Stomach (tissue), 8 donors: ENCODE measurements at regions not wholly inside any gene's neighbourhood (a gene's known extent, or its start where the extent isn't known, plus 50 kb on each side); places are given as distances from the start of the nearest gene placed in this dataset.

Experiments used
- DNase-seq, 2 donors: peaks; one replicate each; pipeline versions ENCODE4 v3.0.0 to v3.0.0-alpha.2; 2013 to 2019
- H3K27ac ChIP-seq, 5 donors: fragments of 200-600 bp in 4 of 5; sonication (generic) in 4 of 5; one replicate each; pipeline ENCODE4 v1.5.1; 2013 to 2019; ENCODE audit warnings: mild to moderate bottlenecking in 1 of 5, moderate library complexity in 1 of 5
- H3K27me3 ChIP-seq, 3 donors: fragments of 200-600 bp; sonication (generic); one replicate each; pipeline ENCODE4 v1.5.1; 2017 to 2019; ENCODE audit warnings: mixed run types in 1 of 3
- H3K36me3 ChIP-seq, 4 donors: fragments of 200-600 bp; sonication (generic); 1 replicate in 3 of 4; 2 replicates in 1 of 4; pipeline ENCODE4 v1.5.1; 2016 to 2019
- H3K4me1 ChIP-seq, 4 donors: fragments of 200-600 bp; sonication (generic); one replicate each; pipeline ENCODE4 v1.5.1; 2016 to 2019
- H3K4me3 ChIP-seq, 4 donors: fragments of 200-600 bp; sonication (generic) in 3 of 4; one replicate each; pipeline ENCODE4 v1.5.1; 2016 to 2019; ENCODE audit warnings: mild to moderate bottlenecking in 1 of 4
- H3K9me3 ChIP-seq, 4 donors: fragments of 200-600 bp; sonication (generic); one replicate each; pipeline ENCODE4 v1.5.1; 2016 to 2019
- EP300 ChIP-seq: sonication (generic); formaldehyde crosslinking; IDR thresholded peaks from one replicate; pipeline ENCODE4 v1.6.1; 2017; ENCODE audit warnings: antibody characterized with exemption
- POLR2A ChIP-seq, 4 donors: fragments of 450-650 bp; IDR thresholded peaks; one replicate each; pipeline ENCODE4 v1.6.1; 2016; ENCODE audit warnings: antibody characterized with exemption in 4 of 4, control low read depth in 2 of 4, mild to moderate bottlenecking in 1 of 4, moderate library complexity in 1 of 4
- POLR2AphosphoS5 ChIP-seq, 3 donors: sonication (generic); formaldehyde crosslinking; IDR thresholded peaks; one replicate each; pipeline ENCODE4 v1.6.1; 2016; ENCODE audit warnings: antibody characterized with exemption in 3 of 3
- WGBS, 5 donors: extraction: QIAGEN DNeasy Blood & Tissue Kit in 3 of 5; methylation state at CpG; one replicate each; pipeline versions ENCODE4 v1.1.5 to v1.1.7; 2013 to 2018; 5-methylcytosine and 5-hydroxymethylcytosine counted together
- intact Hi-C: fragments of 100-400 bp; cut with DNase I; formaldehyde crosslinking; loops from one replicate; pipeline ENCODE4 v1.15.1; 2023; ENCODE audit warnings: low total_unique reads
- TF ChIP-seq, protein P1 (sequence below), 7 experiments: fragments of 450-650 bp in 4 of 7; fragments of 200-600 bp in 3 of 7; sonication (generic) in 3 of 7; IDR thresholded peaks; one replicate each; pipeline ENCODE4 v1.5.1; 2016 to 2019; ENCODE audit warnings: antibody characterized with exemption in 7 of 7, control low read depth in 2 of 7, mild to moderate bottlenecking in 1 of 7
- donor health status: healthy with polysubstance abuse.
- donor health status: Bipolar disorder and iron deficiency.
- donor health status: healthy.

DNA sequence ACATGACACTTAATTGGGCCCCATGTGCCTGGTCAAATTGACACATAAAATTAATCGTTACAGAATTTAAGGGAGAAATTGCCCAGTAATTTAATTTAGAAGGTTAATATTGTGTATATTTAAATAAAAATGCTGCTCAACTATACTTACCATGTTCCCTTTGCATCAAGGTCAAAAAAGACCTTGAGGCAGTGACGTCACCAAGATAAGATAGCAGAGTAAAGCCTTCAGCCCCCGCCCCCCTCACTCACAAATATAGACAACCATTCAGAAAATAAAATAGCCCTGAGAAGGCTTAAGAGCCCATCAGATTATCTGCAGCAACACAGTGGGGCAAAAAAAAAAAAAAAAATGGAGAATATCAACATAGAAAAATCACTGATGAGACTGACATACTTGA, 785.7 kb downstream of the CCDC85A start:
- Histone ChIP-seq H3K36me3 (no peaks in the 10 kb centered on the region), H3K4me3 (no peak overlapping the region), H3K4me1 (no peaks in the 10 kb centered on the region), H3K27me3 (no peaks in the 10 kb centered on the region), H3K27ac (no peak overlapping the region), H3K9me3 (peaks cover 0 to 9% (median 0%) of the 10 kb centered on the region in 4 donors)
- intact Hi-C loops = no loop called here
- no peak for TF ChIP-seq POLR2AphosphoS5 (IDR thresholded peaks at IDR 0.05)
- TF ChIP-seq, protein P1, sequence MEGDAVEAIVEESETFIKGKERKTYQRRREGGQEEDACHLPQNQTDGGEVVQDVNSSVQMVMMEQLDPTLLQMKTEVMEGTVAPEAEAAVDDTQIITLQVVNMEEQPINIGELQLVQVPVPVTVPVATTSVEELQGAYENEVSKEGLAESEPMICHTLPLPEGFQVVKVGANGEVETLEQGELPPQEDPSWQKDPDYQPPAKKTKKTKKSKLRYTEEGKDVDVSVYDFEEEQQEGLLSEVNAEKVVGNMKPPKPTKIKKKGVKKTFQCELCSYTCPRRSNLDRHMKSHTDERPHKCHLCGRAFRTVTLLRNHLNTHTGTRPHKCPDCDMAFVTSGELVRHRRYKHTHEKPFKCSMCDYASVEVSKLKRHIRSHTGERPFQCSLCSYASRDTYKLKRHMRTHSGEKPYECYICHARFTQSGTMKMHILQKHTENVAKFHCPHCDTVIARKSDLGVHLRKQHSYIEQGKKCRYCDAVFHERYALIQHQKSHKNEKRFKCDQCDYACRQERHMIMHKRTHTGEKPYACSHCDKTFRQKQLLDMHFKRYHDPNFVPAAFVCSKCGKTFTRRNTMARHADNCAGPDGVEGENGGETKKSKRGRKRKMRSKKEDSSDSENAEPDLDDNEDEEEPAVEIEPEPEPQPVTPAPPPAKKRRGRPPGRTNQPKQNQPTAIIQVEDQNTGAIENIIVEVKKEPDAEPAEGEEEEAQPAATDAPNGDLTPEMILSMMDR (IDR thresholded peaks at IDR 0.05) = no peak
- TF ChIP-seq EP300 = no peak
- TF ChIP-seq POLR2A (IDR thresholded peaks at IDR 0.05) = no peak
- no peak for DNase-seq
- 64 to 78% (median 76%) methylated on average over 3 of the region's 3 CpGs for WGBS, 5 donors

DNA sequence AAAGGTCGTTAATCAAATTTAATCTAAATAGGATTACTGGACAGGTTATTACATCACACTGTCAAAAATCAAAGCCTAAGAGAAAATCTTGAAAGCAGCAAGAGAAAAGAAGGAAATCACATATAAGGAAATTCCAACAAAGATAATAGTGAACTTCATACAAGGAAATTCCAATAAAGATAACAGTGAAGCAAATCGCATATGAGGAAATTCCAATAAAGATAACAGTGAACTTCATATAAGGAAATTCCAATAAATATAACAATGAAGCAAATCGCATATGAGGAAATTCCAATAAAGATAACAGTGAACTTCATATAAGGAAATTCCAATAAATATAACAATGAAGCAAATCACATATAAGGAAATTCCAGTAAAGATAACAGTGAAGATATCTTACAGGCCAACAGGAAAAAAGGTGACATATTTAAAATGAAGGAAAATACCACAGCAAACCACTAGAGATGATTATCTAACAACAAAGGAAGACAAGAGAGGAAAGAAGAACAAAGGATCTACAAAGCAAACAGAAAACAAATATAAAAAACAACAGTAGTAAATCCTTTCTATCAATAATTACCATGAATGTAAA, 787.7 kb downstream of the CCDC85A start:
- no peak overlapping the region for H3K4me3 ChIP-seq
- no peaks in the 10 kb centered on the region for H3K36me3 ChIP-seq
- WGBS, 5 donors = 30 to 50% (median 39%) methylated on average over 3 of the region's 3 CpGs
- no peak for DNase-seq
- H3K9me3 ChIP-seq = peaks cover 0 to 9% (median 0%) of the 10 kb centered on the region in 4 donors
- H3K27me3 ChIP-seq = no peaks in the 10 kb centered on the region
- no peak overlapping the region for H3K27ac ChIP-seq
- TF ChIP-seq EP300 (no peak), POLR2AphosphoS5 (IDR thresholded peaks at IDR 0.05) (no peak), POLR2A (IDR thresholded peaks at IDR 0.05) (no peak)
- TF ChIP-seq, protein P1 (IDR thresholded peaks at IDR 0.05) = no peak
- H3K4me1 ChIP-seq = no peaks in the 10 kb centered on the region
- intact Hi-C loops = no loop called here

DNA sequence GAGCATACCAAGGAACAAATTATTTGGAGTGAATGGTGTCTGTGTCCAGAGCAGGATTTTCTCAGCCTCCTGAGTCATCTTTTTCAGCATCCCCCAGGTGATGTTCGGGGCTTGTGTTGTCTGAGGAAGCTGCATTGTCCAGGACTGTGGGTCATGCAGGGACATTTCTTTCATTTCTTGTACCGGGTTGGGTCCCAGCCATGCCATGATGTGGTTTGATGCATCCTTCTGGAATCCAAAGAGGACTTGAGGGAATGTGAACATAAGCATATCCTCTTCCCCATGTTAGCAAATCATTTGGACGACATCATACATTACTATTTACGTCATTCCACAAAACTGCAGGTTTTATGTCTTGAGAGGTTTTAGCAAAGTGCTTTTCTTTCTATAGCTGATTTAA, 797.8 kb downstream of the CCDC85A start:
- WGBS, 5 donors = 85 to 89% (median 87%) methylated on average over 4 of the region's 4 CpGs
- peaks cover 0 to 52% (median 23%) of the 10 kb centered on the region in 4 donors for H3K9me3 ChIP-seq
- no peaks in the 10 kb centered on the region for H3K36me3 ChIP-seq
- H3K4me1 ChIP-seq = no peaks in the 10 kb centered on the region
- no peak for TF ChIP-seq POLR2A (IDR thresholded peaks at IDR 0.05)
- no peak overlapping the region for H3K27ac ChIP-seq
- intact Hi-C loops = no loop called here
- no peaks in the 10 kb centered on the region for H3K27me3 ChIP-seq
- H3K4me3 ChIP-seq = no peak overlapping the region
- DNase-seq = no peak

DNA sequence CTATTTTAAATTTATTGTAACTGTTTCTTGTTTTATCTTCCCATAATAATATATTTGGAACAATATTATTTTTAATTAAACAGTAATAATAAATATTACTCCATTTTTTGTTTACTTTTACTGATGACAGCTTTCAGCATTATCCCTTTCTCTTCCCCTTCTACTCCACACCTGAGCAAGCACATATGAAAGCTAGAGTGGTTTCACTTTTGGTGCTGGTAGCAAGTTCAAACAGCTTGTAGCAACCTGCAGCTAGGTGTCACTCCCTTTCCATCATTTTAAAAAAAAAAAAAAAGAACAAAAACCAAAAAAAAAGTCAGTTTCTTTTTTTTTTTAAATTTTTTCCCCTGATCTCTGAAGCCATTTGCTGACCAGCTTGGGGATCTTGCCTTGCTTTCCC, 801.8 kb downstream of the CCDC85A start:
- H3K27me3 ChIP-seq = no peaks in the 10 kb centered on the region
- intact Hi-C loops = no loop called here
- no peaks in the 10 kb centered on the region for H3K4me1 ChIP-seq
- no peak for DNase-seq
- no peak overlapping the region for H3K27ac ChIP-seq
- H3K36me3 ChIP-seq = no peaks in the 10 kb centered on the region
- peaks cover 0 to 29% (median 8%) of the 10 kb centered on the region in 4 donors for H3K9me3 ChIP-seq
- no peak overlapping the region for H3K4me3 ChIP-seq
- TF ChIP-seq, protein P1 (IDR thresholded peaks at IDR 0.05) = no peak
- TF ChIP-seq POLR2AphosphoS5 (IDR thresholded peaks at IDR 0.05) (no peak), EP300 (no peak), POLR2A (IDR thresholded peaks at IDR 0.05) (no peak)

DNA sequence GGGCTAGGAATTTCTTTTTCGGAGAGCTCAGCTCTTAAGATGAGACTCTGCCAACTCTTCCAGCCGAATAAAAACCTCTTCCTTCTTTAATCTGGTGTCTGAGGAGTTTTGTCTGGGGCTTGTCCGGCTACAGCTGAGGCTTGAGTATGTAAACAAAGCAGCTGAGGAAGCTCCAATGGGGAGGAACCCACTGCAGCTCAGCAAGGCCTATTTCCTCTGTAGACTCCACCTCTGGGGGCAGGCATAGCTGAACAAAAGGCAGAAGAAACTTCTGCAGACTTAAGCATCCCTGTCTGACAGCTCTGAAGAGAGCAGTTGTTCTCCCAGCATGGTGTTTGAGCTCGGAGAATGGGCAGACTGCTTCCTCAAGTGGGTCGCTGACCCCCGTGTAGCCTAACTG, 838.7 kb downstream of the CCDC85A start:
- H3K27ac ChIP-seq = no peak overlapping the region
- H3K9me3 ChIP-seq = peaks cover 0 to 35% (median 13%) of the 10 kb centered on the region in 4 donors
- intact Hi-C loops = no loop called here
- no peaks in the 10 kb centered on the region for H3K36me3 ChIP-seq
- no peak overlapping the region for H3K4me3 ChIP-seq
- H3K27me3 ChIP-seq = no peaks in the 10 kb centered on the region
- WGBS, 5 donors = 71 to 74% (median 72%) methylated on average over 6 of the region's 6 CpGs
- TF ChIP-seq, protein P1 (IDR thresholded peaks at IDR 0.05) = no peak
- no peak for TF ChIP-seq EP300
- no peak for TF ChIP-seq POLR2AphosphoS5 (IDR thresholded peaks at IDR 0.05)
- no peak for TF ChIP-seq POLR2A (IDR thresholded peaks at IDR 0.05)
- no peaks in the 10 kb centered on the region for H3K4me1 ChIP-seq
- no peak for DNase-seq
